Testis (tissue), 2 donors: ENCODE measurements at regions not wholly inside any gene's neighbourhood (a gene's known extent, or its start where the extent isn't known, plus 50 kb on each side); places are given as distances from the start of the nearest gene placed in this dataset.
A peak's percentile ranks its signal among the peaks of the same experiment; 100 is the strongest.

Experiments
- DNase-seq: peaks from one replicate; pipeline ENCODE4 v3.0.0-alpha.2; 2019
- H3K27ac ChIP-seq, 2 donors: fragments of 200-600 bp; sonication (generic); one replicate each; pipeline ENCODE4 v1.5.1; 2019
- H3K27me3 ChIP-seq: fragments of 200-600 bp; sonication (generic); one replicate; pipeline ENCODE4 v1.5.1; 2019
- H3K36me3 ChIP-seq: fragments of 200-600 bp; sonication (generic); one replicate; pipeline ENCODE4 v1.5.1; 2017; ENCODE audit warnings: low read depth; ENCODE audit errors: missing control alignments
- H3K4me1 ChIP-seq: fragments of 200-600 bp; sonication (generic); one replicate; pipeline ENCODE4 v1.5.1; 2019
- H3K4me3 ChIP-seq, 2 donors: fragments of 200-600 bp; sonication (generic); one replicate each; pipeline ENCODE4 v1.5.1; 2017 to 2019
- H3K9me3 ChIP-seq: fragments of 200-600 bp; sonication (generic); one replicate; pipeline ENCODE4 v1.5.1; 2017
- POLR2A ChIP-seq: fragments of 450-650 bp; IDR thresholded peaks from one replicate; pipeline ENCODE4 v1.6.1; 2017; ENCODE audit warnings: antibody characterized with exemption, mild to moderate bottlenecking, moderate library complexity
- WGBS, 2 donors: methylation state at CpG; one replicate each; pipeline ENCODE4 v1.1.5; 2018; 5-methylcytosine and 5-hydroxymethylcytosine counted together
- intact Hi-C: fragments of 100-400 bp; cut with DNase I; formaldehyde crosslinking; loops from one replicate; pipeline ENCODE4 v1.15.1; 2023; ENCODE audit warnings: low total_unique reads
- TF ChIP-seq, protein P1 (sequence below), 3 experiments: fragments of 450-650 bp in 2 of 3; fragments of 200-600 bp in 1 of 3; sonication (generic) in 1 of 3; IDR thresholded peaks; one replicate each; pipeline ENCODE4 v1.5.1; 2016 to 2019; ENCODE audit warnings: antibody characterized with exemption in 3 of 3, mild to moderate bottlenecking in 2 of 3, moderate library complexity in 1 of 3

DNA sequence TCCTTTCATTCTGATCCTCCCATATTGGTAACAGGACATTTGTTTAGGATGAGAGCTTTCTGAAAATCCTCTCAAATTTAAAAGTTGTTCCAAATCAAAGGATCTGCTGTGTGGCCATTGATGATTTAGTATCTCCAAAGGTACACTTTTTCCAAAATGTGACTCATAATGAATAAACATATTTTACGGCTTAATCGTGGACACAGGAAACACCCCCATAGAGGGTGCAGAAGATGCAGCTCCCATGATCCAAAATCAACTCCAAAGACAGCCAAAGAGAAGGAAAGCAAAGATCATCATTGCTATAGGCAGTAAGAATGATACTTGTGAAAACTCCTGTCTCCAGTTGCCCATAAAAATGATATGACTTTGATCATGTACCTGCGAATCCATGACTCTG lies 239.7 kb downstream of the PIK3R1 start:
- TF ChIP-seq POLR2A, result no peak
- TF ChIP-seq, protein P1, sequence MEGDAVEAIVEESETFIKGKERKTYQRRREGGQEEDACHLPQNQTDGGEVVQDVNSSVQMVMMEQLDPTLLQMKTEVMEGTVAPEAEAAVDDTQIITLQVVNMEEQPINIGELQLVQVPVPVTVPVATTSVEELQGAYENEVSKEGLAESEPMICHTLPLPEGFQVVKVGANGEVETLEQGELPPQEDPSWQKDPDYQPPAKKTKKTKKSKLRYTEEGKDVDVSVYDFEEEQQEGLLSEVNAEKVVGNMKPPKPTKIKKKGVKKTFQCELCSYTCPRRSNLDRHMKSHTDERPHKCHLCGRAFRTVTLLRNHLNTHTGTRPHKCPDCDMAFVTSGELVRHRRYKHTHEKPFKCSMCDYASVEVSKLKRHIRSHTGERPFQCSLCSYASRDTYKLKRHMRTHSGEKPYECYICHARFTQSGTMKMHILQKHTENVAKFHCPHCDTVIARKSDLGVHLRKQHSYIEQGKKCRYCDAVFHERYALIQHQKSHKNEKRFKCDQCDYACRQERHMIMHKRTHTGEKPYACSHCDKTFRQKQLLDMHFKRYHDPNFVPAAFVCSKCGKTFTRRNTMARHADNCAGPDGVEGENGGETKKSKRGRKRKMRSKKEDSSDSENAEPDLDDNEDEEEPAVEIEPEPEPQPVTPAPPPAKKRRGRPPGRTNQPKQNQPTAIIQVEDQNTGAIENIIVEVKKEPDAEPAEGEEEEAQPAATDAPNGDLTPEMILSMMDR (IDR thresholded peaks at IDR 0.05), result no peak
- no peak for DNase-seq
- H3K4me1 ChIP-seq, result peaks cover 20% of the 10 kb centered on the region
- H3K27ac ChIP-seq, result no peak overlapping the region
- no peaks in the 10 kb centered on the region for H3K9me3 ChIP-seq
- 94 to 96% methylated on average over 3 of the region's 3 CpGs for WGBS, 2 donors
- H3K36me3 ChIP-seq, result no peaks in the 10 kb centered on the region
- intact Hi-C loops, result no loop called here
- no peak overlapping the region for H3K4me3 ChIP-seq
- H3K27me3 ChIP-seq, result no peaks in the 10 kb centered on the region

DNA sequence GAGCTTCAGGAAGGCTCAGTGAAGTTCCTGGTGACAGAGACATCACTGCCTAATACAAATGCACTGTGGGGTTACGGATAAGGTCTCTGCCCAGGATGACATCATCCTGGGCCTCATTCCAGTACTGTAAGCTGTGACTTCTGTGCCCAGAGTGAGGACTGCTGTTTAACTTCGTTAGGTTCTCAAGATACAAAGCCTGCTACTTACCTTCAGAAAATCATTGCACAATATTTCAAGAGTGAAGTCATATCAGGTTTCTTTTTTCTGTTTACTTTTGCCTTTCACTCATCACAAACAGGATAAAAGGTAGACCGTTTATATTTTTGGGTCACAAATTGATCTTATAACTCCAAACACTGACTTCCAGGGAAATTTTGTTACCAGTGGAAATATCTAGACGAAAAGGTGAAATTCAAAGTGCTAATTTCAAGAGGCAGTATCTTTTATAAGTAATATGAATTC lies 241.2 kb downstream of the PIK3R1 start:
- 67 to 70% methylated on average over 4 of the region's 4 CpGs for WGBS, 2 donors
- Histone ChIP-seq H3K36me3 (no peaks in the 10 kb centered on the region), H3K4me3 (no peak overlapping the region), H3K27me3 (no peaks in the 10 kb centered on the region), H3K27ac (no peak overlapping the region), H3K9me3 (no peaks in the 10 kb centered on the region), H3K4me1 (peaks cover 24% of the 10 kb centered on the region)
- intact Hi-C loops, result no loop called here
- DNase-seq, result peak; percentile 55
- TF ChIP-seq, protein P1 (IDR thresholded peaks at IDR 0.05), result no peak
- no peak for TF ChIP-seq POLR2A

DNA sequence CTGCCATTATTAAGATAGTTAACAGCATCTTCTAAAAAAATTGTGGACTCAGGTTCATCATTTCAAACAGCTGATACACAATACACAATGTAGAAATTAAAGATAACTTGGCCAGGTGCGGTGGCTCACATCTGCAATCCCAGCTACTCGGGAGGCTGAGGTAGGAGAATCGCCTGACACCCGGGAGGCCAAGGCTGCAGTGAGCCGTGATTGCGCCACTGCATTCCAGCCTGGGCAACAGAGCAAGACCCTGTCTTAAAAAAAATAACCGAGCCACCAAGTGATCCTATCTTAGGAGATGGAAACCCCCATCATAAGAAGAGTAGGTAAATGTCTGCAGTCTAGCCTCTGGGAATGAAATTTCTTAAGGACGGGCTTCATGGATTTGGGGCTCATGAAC lies 241.7 kb downstream of the PIK3R1 start:
- no peaks in the 10 kb centered on the region for H3K36me3 ChIP-seq
- H3K27ac ChIP-seq, result no peak overlapping the region
- intact Hi-C loops, result no loop called here
- H3K27me3 ChIP-seq, result no peaks in the 10 kb centered on the region
- WGBS, 2 donors, result 86 to 98% methylated on average over 8 of the region's 8 CpGs
- H3K4me3 ChIP-seq, result no peak overlapping the region
- H3K4me1 ChIP-seq, result peaks cover 24% of the 10 kb centered on the region
- no peaks in the 10 kb centered on the region for H3K9me3 ChIP-seq
- TF ChIP-seq POLR2A, result no peak
- TF ChIP-seq, protein P1 (IDR thresholded peaks at IDR 0.05), result no peak
- no peak for DNase-seq

DNA sequence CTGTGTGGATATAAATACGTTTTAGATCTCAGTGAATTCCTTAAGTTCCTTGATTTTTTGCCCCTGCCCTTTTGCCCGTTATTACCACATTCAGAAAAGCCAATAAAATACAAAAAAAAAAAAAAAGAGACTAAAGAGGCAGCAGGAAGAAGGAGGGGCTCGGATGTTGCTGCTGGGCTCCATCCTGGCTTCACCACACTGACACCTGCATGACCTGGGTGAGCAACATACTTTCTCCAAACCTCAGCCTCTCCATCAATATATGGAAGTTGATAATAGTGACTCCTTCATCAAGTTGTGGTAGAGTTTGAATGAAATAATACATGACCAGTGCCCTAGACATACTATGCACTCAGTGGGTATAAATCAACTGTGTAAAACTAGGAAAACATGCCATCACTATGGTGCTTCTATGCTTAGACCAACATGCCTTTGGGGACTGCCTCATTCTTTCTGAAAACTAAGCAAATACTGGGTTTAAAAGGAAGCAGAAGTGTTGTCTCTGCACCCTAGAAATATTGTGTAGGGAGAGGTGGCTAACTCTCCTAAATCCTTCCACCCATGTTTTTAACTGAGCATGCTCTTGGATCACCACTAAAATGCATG lies 243.0 kb downstream of the PIK3R1 start:
- TF ChIP-seq POLR2A, result no peak
- TF ChIP-seq, protein P1 (IDR thresholded peaks at IDR 0.05), result no peak
- intact Hi-C loops, result no loop called here
- Histone ChIP-seq H3K4me1 (peaks cover 24% of the 10 kb centered on the region), H3K9me3 (no peaks in the 10 kb centered on the region), H3K27ac (peak overlapping the region in 1 of 2 donors; percentile 26), H3K36me3 (no peaks in the 10 kb centered on the region), H3K27me3 (no peaks in the 10 kb centered on the region), H3K4me3 (no peak overlapping the region)
- no peak for DNase-seq
- WGBS, 2 donors, result 69 to 71% methylated on average over 3 of the region's 3 CpGs
